IMR-90 (cell line): ENCODE measurements at regions not wholly inside any gene's neighbourhood (a gene's known extent, or its start where the extent isn't known, plus 50 kb on each side); places are given as distances from the start of the nearest gene placed in this dataset.

Source experiments
- ATAC-seq: fragments of 200-7000 bp; cut with Tn5 transposase; 2 replicates; pipeline ENCODE4 v1.9.1; 2020; ENCODE audit warnings: low read depth, mild to moderate bottlenecking, moderate library complexity
- BruUV-seq: library from RNA; stranded (reverse); fragments of 400-500 nt; replicated peaks from 2 replicates; lab custom pipeline; 2021; lab: Mats Ljungman, UMichigan
- CTCF ChIA-PET: fragments of 300-600 bp; formaldehyde crosslinking; extraction: SDS; loops from one replicate; lab custom pipeline; 2021; ENCODE audit warnings: antibody characterized with exemption; lab: Yijun Ruan, JAX
- POLR2A ChIA-PET: fragments of 300-600 bp; sonication (Branson Sonifier 250); formaldehyde crosslinking; loops from one replicate; lab custom pipeline; 2022; ENCODE audit warnings: antibody characterized with exemption; ENCODE audit not compliant: unreplicated experiment; lab: Charles Lee
- DNase-seq: peaks from one replicate; pipeline ENCODE4 v3.0.0; 2013
- H2AFZ ChIP-seq: replicated peaks from 2 replicates; pipeline ENCODE3; 2013; ENCODE audit warnings: low read length, mild to moderate bottlenecking; ENCODE audit not compliant: poor library complexity
- H2AK5ac ChIP-seq: 2 replicates; pipeline ENCODE4 v1.6.1; 2013; ENCODE audit warnings: low read depth, low read length, inconsistent platforms
- H2AK9ac ChIP-seq: replicated peaks from 2 replicates; pipeline ENCODE3; 2013; ENCODE audit warnings: mild to moderate bottlenecking, low read depth, low read length, moderate library complexity; ENCODE audit not compliant: poor library complexity
- H2BK120ac ChIP-seq: 2 replicates; pipeline ENCODE4 v1.6.1; 2013; ENCODE audit warnings: low read depth, low read length, inconsistent platforms
- H2BK15ac ChIP-seq: 3 replicates; pipeline ENCODE4 v1.6.1; 2013; ENCODE audit warnings: low read depth, low read length, inconsistent platforms
- H2BK20ac ChIP-seq: 2 replicates; pipeline ENCODE4 v1.6.1; 2013; ENCODE audit warnings: low read depth, mild to moderate bottlenecking, inconsistent platforms, low read length, moderate library complexity
- H2BK5ac ChIP-seq: 2 replicates; pipeline ENCODE4 v1.6.1; 2013; ENCODE audit warnings: mild to moderate bottlenecking, low read depth, low read length, inconsistent platforms; ENCODE audit not compliant: poor library complexity, severe bottlenecking
- H3K14ac ChIP-seq: replicated peaks from 2 replicates; pipeline ENCODE4 v1.6.1; 2013; ENCODE audit warnings: low read depth, low read length, inconsistent platforms
- H3K18ac ChIP-seq: 2 replicates; pipeline ENCODE4 v1.6.1; 2013; ENCODE audit warnings: low read depth, low read length, control low read depth
- H3K23ac ChIP-seq: 2 replicates; pipeline ENCODE4 v1.6.1; 2013; ENCODE audit warnings: low read depth, low read length, inconsistent platforms
- H3K27ac ChIP-seq: 2 replicates; pipeline ENCODE4 v1.5.1; 2013; ENCODE audit warnings: mild to moderate bottlenecking, control low read depth, low read length; ENCODE audit not compliant: insufficient read depth
- H3K27me3 ChIP-seq: 2 replicates; pipeline ENCODE4 v1.6.1; 2013; ENCODE audit warnings: low read length; ENCODE audit not compliant: control insufficient read depth, insufficient read depth
- H3K36me3 ChIP-seq: 2 replicates; pipeline ENCODE4 v1.6.1; 2013; ENCODE audit warnings: low read length, mixed read lengths; ENCODE audit not compliant: control insufficient read depth, insufficient read depth
- H3K4ac ChIP-seq: 2 replicates; pipeline ENCODE4 v1.6.1; 2013; ENCODE audit warnings: low read depth, low read length, inconsistent platforms
- H3K4me1 ChIP-seq: 2 replicates; pipeline ENCODE4 v1.6.1; 2013; ENCODE audit warnings: low read length, mixed read lengths; ENCODE audit not compliant: control insufficient read depth, insufficient read depth
- H3K4me2 ChIP-seq: 2 replicates; pipeline ENCODE4 v1.6.1; 2013; ENCODE audit warnings: low read depth, mild to moderate bottlenecking, control low read depth, low read length, moderate library complexity
- H3K4me3 ChIP-seq: 2 replicates; pipeline ENCODE4 v1.5.1; 2013; ENCODE audit warnings: low read depth, mild to moderate bottlenecking, control low read depth, low read length, moderate library complexity; ENCODE audit not compliant: insufficient read depth
- H3K56ac ChIP-seq: 2 replicates; pipeline ENCODE4 v1.6.1; 2013; ENCODE audit warnings: low read length, inconsistent platforms; ENCODE audit not compliant: insufficient read depth; ENCODE audit errors: extremely low read depth
- H3K79me1 ChIP-seq, 2 experiments: 2 replicates each; pipeline ENCODE4 v1.6.1; 2013; ENCODE audit warnings: low read length in 2 of 2, inconsistent platforms in 1 of 2, low read depth in 1 of 2
- H3K9ac ChIP-seq: 2 replicates; pipeline ENCODE4 v1.6.1; 2013; ENCODE audit warnings: low read depth, low read length, control low read depth
- H3K9me1 ChIP-seq: 2 replicates; pipeline ENCODE4 v1.6.1; 2013; ENCODE audit warnings: low read length, inconsistent platforms; ENCODE audit not compliant: insufficient read depth
- H3K9me3 ChIP-seq: 2 replicates; pipeline ENCODE4 v1.6.1; 2013; ENCODE audit warnings: low read length; ENCODE audit not compliant: control insufficient read depth, insufficient read depth
- H4K20me1 ChIP-seq: 2 replicates; pipeline ENCODE4 v1.6.1; 2013; ENCODE audit warnings: low read length, inconsistent platforms; ENCODE audit not compliant: insufficient read depth
- H4K5ac ChIP-seq: 2 replicates; pipeline ENCODE4 v1.6.1; 2013; ENCODE audit warnings: mild to moderate bottlenecking, low read depth, low read length, control low read depth
- H4K8ac ChIP-seq, 2 experiments: 2 replicates each; pipeline ENCODE4 v1.6.1; 2013; ENCODE audit warnings: low read depth in 2 of 2, low read length in 2 of 2, control low read depth in 1 of 2, inconsistent platforms in 1 of 2
- H4K91ac ChIP-seq: 2 replicates; pipeline ENCODE4 v1.6.1; 2013; ENCODE audit warnings: low read depth, low read length, inconsistent platforms; ENCODE audit not compliant: insufficient read depth
- CEBPB ChIP-seq: IDR thresholded peaks from 2 replicates; pipeline ENCODE4 v1.6.1; 2012; ENCODE audit warnings: low read depth, low read length, improper control_type of control experiment
- FOS ChIP-seq: fragments of 150-350 bp; IDR thresholded peaks from 2 replicates; pipeline ENCODE4 v1.6.1; 2016; ENCODE audit warnings: low read depth, low read length
- NFE2L2 ChIP-seq: fragments of 150-350 bp; IDR thresholded peaks from 2 replicates; pipeline ENCODE4 v1.6.1; 2016; ENCODE audit warnings: low read depth, mild to moderate bottlenecking, low read length
- WGBS, 2 experiments: methylation state at CpG; one replicate each; pipeline versions ENCODE4 v1.1.5 to v1.1.7; 2013; ENCODE audit warnings: missing lambda C conversion rate in 2 of 2; ENCODE audit not compliant: insufficient read length in 1 of 2; ENCODE audit errors: extremely low coverage in 2 of 2; 5-methylcytosine and 5-hydroxymethylcytosine counted together
- dilution Hi-C: fragments of 300-500 bp; cut with HindIII; formaldehyde crosslinking; loops from one replicate; pipeline ENCODE4 v1.14.3; 2018; ENCODE audit warnings: low sequenced_read_pairs; ENCODE audit not compliant: unreplicated experiment
- in situ Hi-C: fragments of 300-500 bp; cut with MboI; formaldehyde crosslinking; loops from 3 replicates; pipeline ENCODE4 v1.14.3; 2019; ENCODE audit warnings: low sequenced_read_pairs, inconsistent platforms, mixed read lengths
- intact Hi-C: fragments of 100-400 bp; cut with micrococcal nuclease; formaldehyde crosslinking; loops from 2 replicates; pipeline ENCODE4 v1.10.0; 2022

GRCh38 chr21:27300770-27301169 is 333.9 kb upstream of the ADAMTS5 start:
- Histone ChIP-seq H3K14ac (no peak overlapping the region; the same call in 1 of the 2 replicates), H3K27me3 (no peaks in the 10 kb centered on the region)

More at GRCh38 chr21:27300770-27301169, 333.9 kb upstream of the ADAMTS5 start:
- intact Hi-C loops: loop anchor here (2.0 kb wide), 1 partner anchor 452 kb away; no protein-coding TSS in a partner anchor
- Histone ChIP-seq H3K18ac (peak overlapping the region; percentile 40), H3K79me1 (no peaks in the 10 kb centered on the region), H3K9me1 (peaks cover 3% of the 10 kb centered on the region; the same call in 1 of the 2 replicates), H3K36me3 (no peaks in the 10 kb centered on the region), H3K4me2 (no peak overlapping the region), H3K4me1 (peaks cover 12% of the 10 kb centered on the region), H4K91ac (peak overlapping the region; percentile 3; the same call in 1 of the 2 replicates), H3K23ac (peak overlapping the region; percentile 33; the same call in 1 of the 2 replicates), H2AK5ac (peak overlapping the region; percentile 37; the same call in 1 of the 2 replicates), H4K8ac (peak overlapping the region; percentile 46 to 55; a peak in 3 of 4 replicates), H3K4me3 (no peak overlapping the region), H2BK15ac (0 out of 3 replicates have a peak overlapping the region, but pooled peaks have one; percentile 54), H4K5ac (peak overlapping the region; percentile 18), H3K9ac (no peak overlapping the region), H3K56ac (no peak overlapping the region), H2AK9ac (no peak overlapping the region), H2BK20ac (peak overlapping the region; percentile 67), H4K20me1 (no peaks in the 10 kb centered on the region), H3K4ac (peak overlapping the region; percentile 69), H2BK120ac (peak overlapping the region; percentile 87), H2AFZ (no peak overlapping the region), H3K27ac (peak overlapping the region; percentile 74), H3K9me3 (no peaks in the 10 kb centered on the region; the same call in 1 of the 2 replicates), H2BK5ac (peak overlapping the region; percentile 95)
- dilution Hi-C loops: no loop called here
- in situ Hi-C loops: no loop called here
- no TSS peak for BruUV-seq
- no CpG with 5 or more reads among the region's 2 CpGs for WGBS, 2 experiments
- DNase-seq (peak; percentile 89), ATAC-seq (peak; percentile 90)
- CTCF ChIA-PET: no interaction called here
- POLR2A ChIA-PET: no interaction called here
- peak; percentile 77 for TF ChIP-seq CEBPB
- no peak; the same call in 1 of the 2 replicates for TF ChIP-seq FOS
- TF ChIP-seq NFE2L2: no peak
